ENCODE measurements at regions not wholly inside any gene's neighbourhood (a gene's known extent, or its start where the extent isn't known, plus 50 kb on each side); places are given as distances from the start of the nearest gene placed in this dataset.

DNA sequence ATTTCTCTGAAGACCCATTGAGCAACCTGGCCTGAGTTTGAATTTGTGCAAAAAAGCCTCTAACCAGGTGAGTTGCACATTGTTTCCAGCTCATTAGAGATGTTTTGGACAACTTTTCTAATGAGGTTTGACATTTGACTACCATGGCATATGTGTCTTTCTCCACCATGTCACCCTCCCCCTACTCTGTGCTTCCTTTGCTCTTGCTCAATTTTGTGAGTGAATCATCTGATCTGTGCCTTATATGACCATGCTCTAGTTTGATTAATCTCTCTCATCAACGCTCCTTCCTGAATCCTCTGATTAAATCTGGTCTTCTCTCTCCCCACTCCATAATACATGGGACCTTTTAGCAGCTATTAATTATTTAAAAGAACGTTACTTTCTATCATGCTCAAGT, 144.8 kb upstream of the SAMSN1 start:
- TF ChIP-seq POLR2A (IDR thresholded peaks at IDR 0.05): no peak
- TF ChIP-seq CTCF (IDR thresholded peaks at IDR 0.05): no peak
